HG03469 (cell line): ENCODE measurements at regions not wholly inside any gene's neighbourhood (a gene's known extent, or its start where the extent isn't known, plus 50 kb on each side); places are given as distances from the start of the nearest gene placed in this dataset.

Experiments
- ATAC-seq: cut with Tn5 transposase; IDR thresholded peaks from one replicate; pipeline ENCODE4 v1.9.1; 2021; ENCODE audit warnings: mild to moderate bottlenecking, moderate library complexity, moderate number of reproducible peaks; ENCODE audit not compliant: unreplicated experiment

DNA sequence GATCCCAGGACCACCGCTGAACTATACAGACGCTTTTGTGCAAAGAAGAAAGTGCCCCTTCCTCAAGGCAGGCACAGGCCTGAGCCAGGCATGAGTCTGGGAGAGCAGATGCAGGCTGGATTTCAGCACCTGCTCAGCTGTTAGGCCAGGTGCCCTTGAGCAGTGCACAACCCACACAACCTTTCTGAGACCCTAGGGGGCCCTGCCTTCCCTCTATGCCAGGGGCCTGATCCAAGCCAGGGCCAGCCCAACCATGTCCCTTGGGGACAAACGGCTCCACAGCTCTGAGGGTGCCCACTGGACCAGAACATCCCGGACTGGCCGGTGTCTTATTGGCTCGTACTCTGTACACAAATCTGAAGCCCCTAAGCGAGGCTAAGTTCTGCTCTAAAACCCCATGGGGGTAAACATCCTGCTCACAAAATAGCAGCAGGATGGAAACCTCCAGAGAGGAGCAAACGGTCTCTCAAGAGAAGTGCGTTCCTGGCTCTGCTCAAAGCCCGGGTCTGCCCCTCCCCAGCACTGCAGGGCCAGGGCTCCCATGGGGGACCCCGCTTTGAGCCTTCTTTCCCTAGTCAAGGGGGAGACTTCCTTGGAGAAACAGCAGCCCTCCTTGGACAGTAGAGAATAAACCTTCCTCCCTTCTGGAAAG, 275.1 kb downstream of the NPHP4 start:
- no peak for ATAC-seq

DNA sequence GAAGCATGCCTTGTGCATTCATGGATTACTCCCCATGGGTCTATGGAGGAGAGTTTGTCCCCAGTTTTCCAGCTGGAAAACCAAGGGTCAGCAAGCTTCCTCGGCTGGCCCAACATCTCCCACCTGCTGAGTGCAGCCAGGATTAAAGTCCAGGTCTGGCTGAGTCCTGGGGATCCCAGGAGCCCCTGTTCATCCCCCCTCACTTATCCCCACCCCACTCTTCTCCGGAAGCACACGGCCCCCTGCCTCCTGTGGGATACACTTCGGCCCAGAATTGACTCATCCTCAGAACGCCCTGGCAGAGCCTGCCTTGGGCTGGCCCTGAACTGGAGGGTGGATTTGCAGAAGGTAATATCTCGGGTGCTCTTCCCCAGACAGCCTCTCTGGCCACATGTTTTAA, 276.1 kb downstream of the NPHP4 start:
- no peak for ATAC-seq

DNA sequence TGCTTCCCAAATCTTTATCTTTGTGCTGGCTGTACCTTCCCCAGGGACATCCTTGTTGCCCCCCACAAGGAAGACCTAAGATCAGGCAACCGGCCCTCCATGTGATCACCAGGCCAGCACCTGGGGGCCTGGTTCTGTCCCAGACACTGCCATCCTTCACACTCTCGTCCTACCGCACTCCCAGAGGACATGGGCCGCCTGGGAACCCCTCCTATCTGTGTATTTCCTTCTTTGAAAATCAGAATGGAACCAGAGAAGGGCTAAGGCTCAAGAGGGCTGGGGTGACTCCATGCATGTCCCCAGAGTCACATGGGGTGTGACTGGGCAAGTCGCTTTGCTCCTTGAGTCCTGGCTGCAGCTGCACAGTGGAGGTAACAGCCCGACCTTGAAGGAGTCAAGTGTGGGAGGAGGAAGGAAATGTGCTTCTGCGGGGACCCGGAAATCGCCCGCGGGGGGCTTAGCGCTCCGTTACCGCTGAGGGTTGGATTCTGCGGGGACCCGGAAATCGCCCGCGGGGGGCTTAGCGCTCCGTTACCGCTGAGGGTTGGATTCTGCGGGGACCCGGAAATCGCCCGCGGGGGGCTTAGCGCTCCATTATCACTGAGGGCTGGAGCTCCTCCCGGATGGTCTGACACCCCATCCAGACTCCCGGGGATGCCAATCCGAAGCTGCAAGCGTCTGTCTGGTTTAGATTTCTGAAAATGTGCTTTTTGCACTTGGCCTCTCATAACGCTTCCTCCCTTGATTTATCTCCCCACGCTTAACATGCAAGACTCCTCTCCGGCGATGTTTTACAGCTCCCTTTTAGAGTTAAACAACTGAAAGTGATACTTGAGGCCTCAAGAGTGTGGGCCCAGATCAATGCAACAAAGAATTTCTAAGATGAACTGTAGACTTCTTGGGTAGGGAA, 278.9 kb downstream of the NPHP4 start:
- ATAC-seq, result no peak

DNA sequence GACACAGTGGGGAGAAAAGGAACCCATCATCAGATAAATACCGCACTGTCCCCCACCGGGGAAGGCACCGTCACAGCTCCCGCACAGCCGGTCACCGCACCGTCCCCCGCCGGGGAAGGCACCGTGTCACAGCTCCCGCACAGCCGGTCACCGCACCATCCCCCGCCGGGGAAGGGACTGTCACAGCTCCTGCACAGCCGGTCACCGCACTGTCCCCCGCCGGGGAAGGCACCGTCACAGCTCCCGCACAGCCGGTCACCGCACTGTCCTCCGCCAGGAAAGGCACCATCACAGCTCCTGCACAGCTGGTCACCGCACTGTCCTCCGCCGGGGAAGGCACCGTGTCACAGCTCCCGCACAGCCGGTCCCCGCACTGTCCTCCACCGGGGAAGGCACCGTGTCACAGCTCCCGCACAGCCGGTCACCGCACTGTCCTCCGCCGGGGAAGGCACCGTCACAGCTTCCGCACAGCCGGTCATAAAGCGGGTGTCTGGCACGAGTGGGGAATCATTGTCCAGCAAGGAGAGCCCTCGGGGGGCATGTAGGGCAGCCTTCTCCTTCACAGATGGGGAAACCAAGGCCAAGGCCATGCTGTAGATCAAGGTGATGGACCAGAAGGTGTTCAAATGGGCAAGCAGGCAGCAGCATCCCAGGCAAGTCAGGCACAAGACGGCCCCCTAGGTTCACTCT, 280.1 kb downstream of the NPHP4 start:
- no peak for ATAC-seq

DNA sequence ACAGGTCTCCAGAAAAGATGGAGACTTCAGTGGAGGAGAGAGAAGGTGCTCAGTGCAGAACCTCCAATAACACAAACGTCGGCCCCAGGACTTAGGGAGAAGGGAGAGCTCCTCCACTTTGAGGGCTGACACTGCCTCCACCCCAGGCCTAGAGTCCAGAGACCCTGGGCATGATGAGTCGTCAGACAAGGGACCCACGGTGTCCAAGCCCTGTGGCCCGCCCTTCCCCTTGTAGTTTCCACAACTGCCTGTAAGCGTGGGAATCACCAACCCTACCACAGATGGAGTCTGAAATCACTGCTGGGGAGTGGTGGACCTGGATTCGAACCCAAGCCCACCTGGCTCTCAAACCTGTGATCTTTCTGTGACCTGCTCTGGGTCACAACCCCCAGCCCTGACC, 281.1 kb downstream of the NPHP4 start:
- ATAC-seq, result no peak

DNA sequence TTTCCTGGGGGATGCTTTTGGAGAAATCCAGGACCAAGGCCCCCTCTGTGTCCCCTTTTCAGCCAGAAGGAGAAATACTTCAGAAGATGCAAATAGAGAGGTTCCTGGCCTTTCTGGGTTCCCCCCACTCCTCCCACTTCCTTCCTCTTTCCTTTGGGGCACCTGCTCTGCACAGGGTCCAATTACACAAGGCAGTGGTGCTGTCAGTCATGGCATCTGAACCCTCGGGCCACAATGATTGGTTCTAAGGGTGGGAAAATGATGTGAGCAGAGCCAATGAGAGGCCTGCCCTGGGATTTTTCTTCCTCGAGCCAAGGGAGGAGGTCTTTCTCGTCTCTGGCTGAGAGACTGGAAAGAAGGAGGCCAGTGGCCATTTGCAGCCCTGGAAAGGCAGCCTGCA, 282.2 kb downstream of the NPHP4 start:
- no peak for ATAC-seq

DNA sequence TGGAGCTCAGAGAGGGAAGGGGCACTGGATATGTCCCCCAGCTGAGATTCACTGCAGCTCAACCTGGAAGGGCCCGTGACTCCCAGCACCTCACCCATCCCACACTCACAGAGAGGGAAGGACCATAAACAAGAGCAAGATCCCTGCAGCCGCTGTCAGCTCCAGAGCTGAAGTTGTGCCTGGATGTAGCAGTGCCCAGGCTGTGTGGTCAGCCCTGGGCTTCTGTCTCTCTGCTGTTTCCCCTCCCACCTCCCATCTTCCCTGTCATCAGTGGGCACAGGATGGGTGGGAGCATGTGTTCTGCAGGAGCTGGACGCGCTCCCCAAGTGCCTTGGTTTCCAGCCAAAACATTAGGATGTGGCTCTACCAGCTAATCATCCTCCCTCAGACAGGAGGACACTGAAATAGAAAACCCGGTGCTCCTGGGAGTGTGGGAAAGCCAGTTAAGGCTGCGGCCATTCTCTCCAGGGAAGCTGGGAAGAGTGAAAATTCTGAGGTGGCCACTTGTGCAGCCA, 282.7 kb downstream of the NPHP4 start:
- ATAC-seq, result no peak

DNA sequence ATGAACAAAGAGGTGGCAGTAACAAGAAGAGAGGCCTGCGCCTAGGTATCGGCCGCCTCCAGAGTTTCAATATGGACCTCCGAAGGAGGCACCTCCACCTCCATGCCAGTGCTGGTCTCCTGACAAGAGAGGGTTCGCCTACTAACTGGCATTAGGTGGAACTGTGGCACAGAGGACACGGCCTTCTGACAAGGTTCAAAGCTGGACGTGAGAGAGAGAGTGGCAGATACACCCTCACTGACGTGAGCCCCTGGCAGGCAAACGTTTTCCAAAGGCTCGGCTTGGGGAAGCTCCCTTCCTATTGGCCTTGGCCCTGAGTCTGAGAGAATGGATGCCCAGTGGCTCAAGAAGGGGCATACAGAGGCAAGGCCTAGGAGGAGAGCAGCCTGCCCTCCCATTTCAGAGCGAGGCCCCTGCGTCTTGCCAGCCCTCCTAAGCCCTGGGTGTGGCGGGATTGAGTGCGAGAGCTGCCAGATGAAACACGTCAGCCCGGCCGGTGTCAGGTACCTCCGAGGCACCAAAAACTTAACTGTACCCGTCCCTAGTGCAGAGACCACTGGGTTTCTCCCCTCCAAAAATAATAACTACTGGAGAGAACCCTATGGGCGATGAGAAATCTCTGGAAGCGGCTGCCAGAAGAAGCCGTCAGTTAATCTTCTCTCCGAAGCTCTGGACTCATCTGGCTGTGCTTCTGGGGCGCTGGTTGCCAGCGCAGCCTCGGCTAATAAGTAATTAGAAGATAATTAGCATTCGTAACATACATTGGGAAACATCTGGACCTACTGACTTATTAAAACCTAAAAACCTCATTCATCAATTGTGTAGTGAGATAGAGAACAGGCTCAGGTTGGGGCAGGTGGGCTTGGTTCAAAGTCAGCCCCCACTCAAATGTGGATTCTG, 283.6 kb downstream of the NPHP4 start:
- ATAC-seq, result no peak

DNA sequence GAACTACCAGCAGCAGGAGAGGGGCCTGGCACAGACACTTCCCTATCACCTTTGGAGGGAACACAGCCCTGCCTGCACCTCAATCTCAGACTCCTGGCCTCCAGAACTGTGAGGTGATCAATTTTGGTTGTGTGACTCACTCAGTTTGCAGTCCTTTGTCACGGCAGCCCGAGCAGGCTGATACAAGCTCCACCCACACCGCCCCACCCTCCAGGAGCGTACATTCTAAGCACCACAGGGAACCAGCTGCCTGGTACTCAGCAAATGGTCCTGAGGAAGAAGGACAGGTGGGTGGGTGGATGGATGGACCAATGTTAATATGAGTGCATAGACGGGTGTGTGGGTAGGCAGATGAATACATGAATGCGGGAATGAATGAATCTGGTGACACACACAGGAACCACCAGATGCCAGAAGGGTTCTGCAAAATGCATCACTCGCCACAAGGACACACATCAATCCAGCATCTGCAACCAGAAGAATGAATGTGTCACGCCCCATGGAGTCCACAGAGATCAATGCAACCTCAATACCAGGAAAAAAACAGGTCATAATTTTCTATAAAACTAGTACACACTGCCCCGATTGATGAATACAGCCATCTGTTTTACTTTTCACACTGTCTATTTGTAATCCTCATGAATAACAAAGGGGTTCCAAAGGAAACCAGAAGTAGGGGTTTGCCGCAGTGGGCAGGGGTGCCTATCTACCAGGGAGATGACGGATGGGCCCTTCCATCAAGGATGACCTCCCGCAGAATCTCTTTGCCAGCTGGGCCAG, 284.5 kb downstream of the NPHP4 start:
- ATAC-seq, result no peak

DNA sequence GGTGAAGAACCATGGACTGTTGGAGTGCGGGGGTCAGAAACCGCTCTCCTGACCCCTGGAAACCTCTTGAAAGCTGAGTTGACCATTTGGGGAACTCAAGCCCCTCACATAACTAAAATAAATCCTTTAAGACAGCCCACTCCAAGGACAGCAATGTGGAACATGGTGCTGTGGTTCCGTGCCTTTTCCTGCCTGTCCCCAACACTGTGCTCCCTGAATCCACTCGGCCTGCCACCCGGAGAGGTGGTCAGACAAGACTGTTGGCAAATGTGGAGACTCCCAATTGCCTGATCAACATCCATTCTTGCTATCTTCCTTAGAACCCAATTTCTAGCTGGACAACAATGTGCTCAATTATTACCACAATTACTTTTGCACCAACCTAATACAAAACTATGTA, 286.0 kb downstream of the NPHP4 start:
- ATAC-seq, result no peak

DNA sequence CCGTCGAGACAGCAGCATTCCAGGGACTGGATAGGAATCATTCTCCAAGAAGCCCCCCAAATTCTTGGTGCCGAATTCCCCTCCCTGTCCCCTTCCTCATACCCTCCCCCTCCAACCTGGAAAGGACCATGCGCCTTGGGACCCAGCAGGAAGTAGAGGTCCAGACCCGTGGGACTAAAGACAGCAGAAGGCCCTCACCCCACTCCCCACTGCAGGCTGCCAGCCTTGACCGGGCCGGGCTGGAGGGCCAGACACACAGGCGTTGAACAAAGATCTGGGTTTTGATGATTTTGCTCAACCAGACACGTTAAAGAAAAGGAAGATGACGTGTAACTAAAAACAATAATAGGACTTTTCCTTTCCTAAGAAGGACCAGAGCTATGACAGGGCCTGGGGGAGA, 286.5 kb downstream of the NPHP4 start:
- no peak for ATAC-seq

DNA sequence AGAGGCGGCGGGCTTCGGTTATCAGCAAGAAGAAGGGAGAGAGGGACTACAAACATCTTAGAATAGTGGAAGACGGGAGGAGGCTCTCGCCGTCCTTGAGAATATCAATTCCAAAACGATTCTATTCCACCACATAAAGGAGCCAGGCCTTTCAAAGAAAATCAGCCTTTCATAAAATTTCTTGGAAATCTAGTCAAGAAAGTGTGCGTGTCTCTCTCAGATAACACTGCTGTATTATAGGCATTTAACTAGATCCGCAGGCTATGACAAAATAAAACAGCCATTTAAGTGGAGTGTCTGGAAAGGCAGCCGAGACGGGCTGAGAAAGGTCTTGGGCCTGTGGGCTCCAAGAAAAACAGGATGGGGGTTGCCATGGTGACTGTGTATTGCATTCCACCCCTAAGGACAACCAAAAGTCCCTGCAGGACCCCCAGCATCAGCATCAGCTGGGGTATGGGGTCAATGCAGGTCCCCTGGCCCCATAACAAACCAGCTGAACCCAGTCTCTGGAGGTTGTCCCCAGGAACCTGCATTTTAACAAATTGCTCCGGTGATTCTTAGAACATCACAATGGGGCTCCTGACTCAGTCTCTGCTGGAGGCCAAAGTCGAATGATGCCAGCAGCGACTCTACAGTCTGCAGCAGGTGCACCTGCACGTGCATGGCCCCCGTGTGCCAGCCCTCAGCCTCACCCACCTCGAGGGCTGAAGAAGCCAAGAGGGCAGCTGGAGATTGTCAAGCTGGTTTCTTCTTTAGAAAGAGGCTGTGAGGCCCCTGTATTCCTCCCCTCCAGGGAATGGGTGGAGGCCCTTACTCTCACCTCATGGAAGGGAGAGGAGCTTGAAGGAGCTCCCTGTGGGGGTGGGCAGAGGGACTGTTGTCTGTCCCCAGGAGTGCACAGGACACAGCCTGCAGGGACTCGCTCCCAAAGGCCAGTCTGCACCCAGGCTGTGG, 287.4 kb downstream of the NPHP4 start:
- ATAC-seq, result no peak

DNA sequence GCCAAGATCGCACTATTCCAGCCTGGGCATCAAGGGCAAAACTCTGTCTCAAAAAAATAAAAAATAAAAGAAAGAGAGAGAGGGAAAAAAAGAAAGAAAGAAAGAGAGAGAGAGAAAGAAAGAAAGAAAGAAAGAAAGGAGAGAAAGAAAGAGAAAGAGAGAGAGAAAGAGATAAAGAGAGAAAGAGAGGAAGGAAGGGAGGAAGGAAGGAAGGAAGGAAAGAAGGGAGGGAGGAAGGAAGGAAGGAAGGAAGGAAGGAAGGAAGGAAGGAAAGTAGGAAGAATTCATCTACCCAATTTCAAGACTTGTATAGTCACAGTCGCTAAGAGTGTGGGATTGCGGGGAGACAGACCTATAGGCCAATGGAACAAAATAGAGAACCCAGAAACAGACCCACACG, 290.6 kb downstream of the NPHP4 start:
- no peak for ATAC-seq

DNA sequence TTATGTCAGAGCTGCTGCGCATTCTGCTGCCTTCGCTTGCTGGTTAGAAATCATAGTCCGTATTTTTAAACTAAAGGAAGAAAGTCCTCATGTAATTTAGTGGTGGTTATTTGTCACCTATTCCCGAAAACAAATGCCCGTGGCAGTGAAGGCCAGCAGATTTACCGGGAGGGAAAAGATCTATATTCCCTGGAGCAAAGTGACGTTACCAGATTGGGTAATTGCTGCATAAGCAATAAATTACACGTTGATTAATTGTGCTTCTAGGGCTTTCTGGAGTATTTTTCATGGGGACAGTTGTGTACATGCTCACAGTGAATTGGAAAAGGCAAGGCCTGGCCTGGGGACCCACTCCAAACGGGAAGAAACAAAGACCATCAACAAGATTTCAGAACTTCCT, 298.7 kb downstream of the NPHP4 start:
- ATAC-seq, result no peak

DNA sequence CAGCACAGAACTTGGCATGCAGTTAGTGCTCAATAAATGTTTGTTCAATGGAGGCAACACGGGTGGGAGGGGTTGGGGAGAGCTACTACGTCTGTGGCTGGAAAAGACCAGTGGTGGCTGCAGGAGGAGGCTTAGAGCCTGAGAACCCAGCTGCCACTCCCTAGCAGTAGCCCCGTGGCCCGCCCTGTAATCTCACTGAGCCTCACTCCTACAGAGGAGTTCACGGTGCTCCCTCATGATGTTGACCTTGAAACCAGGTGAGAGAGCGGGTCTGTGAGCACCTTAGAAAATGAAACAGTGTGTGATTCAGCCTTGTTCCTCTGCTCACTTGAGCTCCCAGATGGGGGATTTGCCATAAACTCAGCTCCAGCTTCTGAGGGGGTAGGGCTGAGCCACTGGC, 299.6 kb downstream of the NPHP4 start:
- no peak for ATAC-seq

DNA sequence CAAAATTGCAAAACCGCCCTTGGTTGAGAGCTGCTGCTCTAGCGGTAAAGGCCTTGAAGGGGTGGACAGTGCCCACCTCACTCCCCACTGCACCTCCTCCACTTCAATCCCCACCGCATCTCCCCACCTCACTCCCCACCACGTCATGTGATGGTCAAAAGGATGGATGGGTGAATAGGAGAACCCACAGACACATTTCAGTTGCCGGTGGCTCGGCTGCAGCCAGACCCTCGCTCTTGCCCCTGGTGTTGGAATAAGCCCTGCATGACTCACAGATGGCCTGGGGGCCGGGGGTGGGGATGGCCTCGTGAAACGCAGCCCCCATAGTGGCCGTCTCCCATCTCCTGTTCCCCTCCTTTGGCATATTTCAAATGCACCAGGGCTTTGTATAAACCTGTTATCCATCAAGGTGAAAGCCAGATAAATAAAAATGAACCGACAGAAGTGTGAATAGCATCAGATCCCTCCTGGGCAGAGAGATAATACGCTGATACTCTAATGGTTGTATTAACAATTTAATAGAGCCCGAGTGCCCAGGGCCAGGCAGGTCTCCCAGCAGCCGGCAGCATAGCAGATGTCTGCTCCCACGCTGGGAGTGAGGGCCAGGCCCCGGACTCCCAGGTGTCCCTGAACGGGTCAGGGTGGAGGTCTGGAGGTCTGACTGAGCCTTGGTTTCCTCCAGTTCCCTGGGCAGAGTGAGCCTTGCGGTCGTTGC, 300.3 kb downstream of the NPHP4 start:
- no peak for ATAC-seq

DNA sequence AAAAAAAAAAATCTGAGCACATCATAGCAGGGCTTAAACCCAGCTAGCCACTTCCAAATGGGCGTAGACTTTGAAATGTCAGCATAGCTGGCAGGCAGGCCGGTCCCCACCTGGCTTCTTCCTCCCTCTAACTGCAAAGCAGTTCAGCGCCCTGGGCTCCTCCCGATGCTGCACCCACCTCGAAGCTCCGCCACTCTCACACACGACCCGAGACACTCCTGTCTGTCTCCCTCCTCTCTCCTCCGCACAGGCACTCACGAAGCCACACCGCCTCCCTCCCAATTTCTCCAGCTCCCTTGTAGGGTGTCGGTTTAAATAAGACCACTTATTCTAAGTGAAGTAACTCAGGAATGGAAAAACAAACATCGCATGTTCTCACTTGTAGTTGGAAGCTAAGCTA, 301.3 kb downstream of the NPHP4 start:
- no peak for ATAC-seq

DNA sequence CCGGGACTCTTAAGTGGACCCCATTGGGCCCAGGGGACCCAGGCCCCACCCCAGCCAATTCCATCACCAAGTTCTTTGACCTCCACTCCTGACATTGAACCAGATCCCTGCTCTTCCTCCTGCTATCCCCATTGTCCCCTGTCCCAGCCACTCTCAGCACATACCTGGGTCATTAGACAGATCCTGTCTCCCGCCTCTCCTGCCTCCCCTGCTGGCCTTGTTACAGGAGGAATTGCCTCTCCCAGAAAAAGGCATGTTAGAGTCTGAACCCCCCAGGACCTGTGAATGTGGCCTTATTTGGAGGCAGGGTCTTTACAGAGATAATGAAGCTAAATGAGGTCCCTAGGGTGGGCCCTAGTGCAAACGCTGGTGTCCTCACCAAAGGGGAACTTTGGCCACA, 301.9 kb downstream of the NPHP4 start:
- ATAC-seq, result no peak
